OCI-LY7 (cell line): ENCODE measurements at regions not wholly inside any gene's neighbourhood (a gene's known extent, or its start where the extent isn't known, plus 50 kb on each side); places are given as distances from the start of the nearest gene placed in this dataset.

ENCODE experiments used
- EZH2phosphoT487 ChIP-seq: fragments of 200-600 bp; sonication (generic); IDR thresholded peaks from 2 replicates; pipeline ENCODE4 v1.6.1; 2018; ENCODE audit warnings: low read depth, borderline replicate concordance, mild to moderate bottlenecking, mixed run types, antibody characterized with exemption, low read length, moderate library complexity, mixed read lengths
- TF ChIP-seq, protein P1 (sequence below): fragments of 200-600 bp; sonication (generic); conservative IDR thresholded peaks from 2 replicates; pipeline ENCODE4 v1.5.1; 2014; ENCODE audit warnings: mild to moderate bottlenecking, antibody characterized with exemption, low read length, moderate library complexity, mixed read lengths

DNA sequence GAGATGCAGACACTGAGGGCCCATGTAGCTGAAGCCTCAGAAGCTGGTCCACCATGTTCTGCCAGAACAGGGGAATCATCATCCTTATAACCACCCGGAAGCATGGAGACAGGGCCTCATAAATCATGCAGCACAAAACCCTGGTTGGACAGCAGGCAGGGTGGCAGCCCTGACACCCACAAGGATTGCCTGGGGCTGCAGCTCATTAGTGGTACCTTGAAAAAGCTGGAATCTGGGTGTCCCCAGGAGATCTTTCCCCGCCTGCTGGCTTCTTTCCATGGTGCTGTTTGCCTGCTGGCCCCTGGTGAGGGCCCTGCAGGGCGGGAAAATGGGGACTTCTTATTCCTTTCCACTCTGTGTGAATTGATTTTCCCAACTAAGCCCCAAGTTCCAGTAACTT lies 50.6 kb upstream of the GGTLC1 start:
- TF ChIP-seq, protein P1, sequence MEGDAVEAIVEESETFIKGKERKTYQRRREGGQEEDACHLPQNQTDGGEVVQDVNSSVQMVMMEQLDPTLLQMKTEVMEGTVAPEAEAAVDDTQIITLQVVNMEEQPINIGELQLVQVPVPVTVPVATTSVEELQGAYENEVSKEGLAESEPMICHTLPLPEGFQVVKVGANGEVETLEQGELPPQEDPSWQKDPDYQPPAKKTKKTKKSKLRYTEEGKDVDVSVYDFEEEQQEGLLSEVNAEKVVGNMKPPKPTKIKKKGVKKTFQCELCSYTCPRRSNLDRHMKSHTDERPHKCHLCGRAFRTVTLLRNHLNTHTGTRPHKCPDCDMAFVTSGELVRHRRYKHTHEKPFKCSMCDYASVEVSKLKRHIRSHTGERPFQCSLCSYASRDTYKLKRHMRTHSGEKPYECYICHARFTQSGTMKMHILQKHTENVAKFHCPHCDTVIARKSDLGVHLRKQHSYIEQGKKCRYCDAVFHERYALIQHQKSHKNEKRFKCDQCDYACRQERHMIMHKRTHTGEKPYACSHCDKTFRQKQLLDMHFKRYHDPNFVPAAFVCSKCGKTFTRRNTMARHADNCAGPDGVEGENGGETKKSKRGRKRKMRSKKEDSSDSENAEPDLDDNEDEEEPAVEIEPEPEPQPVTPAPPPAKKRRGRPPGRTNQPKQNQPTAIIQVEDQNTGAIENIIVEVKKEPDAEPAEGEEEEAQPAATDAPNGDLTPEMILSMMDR: no peak
- no peak for TF ChIP-seq EZH2phosphoT487
